GM21723 (cell line): ENCODE measurements at regions not wholly inside any gene's neighbourhood (a gene's known extent, or its start where the extent isn't known, plus 50 kb on each side); places are given as distances from the start of the nearest gene placed in this dataset.
"Not testable (repeated sequence)": the region's sequence is repeated elsewhere in the genome, so short reads cannot be mapped to it uniquely, and the experiment has no call there.

Source experiments
- ATAC-seq: cut with Tn5 transposase; IDR thresholded peaks from one replicate; pipeline ENCODE4 v1.9.1; 2021; ENCODE audit warnings: mild to moderate bottlenecking, moderate library complexity; ENCODE audit not compliant: unreplicated experiment

DNA sequence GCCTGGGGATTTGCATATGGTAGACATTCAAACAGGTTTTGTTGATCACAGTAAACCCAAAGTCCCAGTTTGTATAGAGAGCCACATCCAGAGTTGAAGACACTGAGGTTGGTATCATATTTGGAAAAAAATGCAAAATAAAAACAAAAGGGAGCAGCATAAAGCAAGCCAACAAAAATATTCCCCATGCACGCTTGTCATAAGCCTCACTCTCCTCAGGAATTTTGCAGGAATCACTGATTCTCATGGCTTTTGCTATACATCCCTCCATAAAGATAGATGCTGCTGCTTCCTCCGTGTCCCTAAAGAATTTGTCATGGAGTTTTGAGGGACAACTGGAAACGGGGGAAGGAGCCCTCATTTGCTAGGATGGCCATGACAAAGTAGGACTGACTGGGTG, 108.8 kb upstream of the TCF4 start:
- no peak for ATAC-seq

DNA sequence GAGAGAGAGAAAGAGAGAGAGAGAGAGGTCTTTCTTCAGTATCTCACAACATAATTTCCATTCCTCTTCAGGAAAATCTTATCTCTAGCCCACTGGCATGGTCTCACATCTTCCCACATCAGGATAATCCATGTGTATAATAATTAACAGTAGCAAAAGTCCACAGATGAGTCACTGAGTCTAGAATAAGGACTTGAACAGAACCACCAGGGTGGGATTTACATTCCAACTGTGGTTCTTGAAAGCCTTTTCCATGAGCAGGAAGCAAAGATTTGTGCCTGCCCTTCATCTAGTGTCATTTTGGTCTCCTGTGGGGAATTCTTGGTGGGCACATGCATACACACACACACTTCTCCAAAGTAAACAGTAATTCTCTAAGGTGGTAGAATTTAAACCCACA, 107.1 kb upstream of the TCF4 start:
- no peak for ATAC-seq

DNA sequence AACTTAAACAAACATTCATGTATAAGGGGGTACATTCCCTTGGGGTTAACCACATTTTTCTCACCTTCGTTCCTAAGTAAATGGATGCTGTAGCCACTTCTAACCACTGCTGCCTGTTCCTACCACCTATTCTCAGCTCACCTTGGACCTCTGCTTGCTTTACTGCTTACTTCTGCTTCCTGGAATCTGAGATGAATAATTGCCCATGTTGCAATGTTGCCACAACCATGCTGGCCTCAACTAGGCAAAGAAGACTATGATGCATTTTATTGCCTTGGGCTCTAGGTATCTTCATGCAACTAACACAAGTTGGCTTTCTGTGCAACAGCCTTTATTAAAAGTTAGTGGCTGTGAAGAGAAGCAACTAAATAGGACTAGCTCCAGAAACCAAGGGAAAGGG, 106.3 kb upstream of the TCF4 start:
- ATAC-seq, result no peak

DNA sequence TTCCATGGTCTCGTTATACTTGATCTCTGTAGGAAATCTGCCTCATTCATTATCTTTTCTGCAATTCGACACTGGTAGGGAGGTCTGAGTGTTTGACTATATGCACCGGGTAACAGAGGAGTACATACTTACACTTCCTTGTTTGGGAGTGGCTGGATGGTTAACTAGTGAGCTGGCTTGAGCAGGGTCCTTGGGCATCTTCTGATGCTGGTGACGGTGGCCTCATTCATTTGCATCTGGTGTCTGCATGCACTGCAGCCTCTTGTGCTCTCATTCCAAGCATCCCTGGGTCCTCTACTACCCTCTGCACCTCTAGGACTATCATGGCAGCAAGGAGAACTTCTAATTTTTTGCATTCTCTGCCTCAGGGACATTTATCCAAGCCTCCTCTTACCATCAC, 100.0 kb upstream of the TCF4 start:
- ATAC-seq, result no peak

DNA sequence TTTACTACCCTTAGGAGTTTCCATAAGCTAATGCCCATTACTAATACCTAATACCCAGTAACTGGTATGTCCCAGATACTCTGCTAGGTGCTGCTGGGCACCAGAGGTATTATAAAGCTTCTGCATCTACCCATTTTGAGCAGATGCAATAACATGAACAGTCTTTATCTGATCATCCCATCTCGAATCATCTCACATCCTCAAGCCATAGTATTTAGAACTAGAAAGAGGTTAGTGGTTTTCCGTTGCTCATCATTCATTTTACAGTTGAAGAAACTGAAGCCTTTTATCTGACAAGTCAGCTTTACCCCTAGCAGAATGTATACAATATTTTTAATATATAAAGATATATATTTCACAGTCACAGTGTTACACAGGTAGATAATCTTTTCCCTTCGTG, 99.1 kb upstream of the TCF4 start:
- ATAC-seq, result no peak

DNA sequence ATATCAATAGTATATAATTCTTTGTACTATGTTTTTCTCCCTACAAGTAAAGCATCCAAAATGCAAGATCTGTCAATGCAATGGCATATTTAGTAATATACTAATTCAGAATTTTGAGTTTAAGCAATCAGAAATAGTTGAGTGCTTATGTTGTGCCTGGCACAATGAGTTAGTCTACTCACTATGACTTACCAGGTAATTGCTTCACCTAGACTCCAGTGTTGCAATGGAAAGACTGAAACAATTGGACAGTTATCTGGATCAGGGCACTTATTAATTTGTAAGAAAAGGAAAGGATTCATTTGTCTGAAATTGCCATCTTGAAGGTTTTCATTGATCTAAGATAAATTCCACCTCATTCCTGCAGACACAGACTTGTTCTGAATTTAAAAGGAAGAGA, 97.6 kb upstream of the TCF4 start:
- ATAC-seq, result no peak

DNA sequence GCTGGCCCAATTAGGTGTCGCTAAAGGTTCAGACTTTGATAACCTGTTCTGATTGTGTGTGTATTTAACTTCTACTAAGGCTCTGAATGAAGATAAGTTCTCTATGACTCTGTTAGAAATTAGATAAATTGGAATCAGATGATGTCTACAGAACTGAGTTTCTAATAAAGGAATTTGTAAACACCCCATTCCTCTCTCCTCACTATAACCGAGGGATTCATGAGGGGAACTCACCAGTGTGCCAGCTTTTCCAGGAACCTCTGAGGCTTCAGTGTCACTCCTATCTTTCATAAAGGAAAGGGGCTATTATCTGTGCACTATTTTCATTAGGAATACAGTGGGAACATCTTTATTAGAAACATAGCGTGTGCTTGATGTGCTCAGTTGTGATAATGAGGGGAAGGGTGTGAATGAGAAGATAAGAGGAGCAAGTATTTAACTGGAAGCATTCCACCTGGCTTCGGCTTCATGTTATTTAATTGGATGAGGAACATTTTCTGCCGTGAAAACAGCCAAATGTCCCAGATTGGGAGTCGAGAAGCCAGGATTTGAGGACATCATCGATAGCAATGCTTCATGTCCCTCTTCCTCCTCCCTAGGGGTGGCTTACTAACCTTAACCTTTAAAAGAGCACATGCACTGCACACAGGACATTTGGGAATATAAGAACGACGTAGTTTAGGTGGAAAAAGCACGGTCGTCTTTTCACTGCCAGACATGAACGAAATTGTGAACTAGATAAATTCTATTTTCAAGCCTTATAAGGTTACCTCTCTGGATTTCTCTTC, 84.8 kb upstream of the TCF4 start:
- no peak for ATAC-seq

DNA sequence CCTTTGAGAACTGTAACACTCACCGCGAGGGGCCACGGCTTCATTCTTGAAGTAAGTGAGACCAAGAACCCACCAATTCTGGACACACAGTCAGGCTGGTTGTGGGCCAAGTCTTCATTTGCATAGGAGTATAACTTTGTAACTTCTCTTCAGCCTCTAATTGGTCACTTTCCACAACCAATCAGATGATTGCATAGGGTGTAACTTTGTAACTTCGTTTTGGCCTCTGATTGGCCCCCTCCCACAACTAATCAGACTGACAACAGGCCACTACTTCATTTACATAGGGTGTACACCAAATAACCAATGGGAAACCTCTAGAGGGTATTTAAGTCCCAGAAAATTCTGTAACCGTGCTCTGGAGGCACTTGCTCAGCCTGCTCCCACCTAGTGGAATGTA, 77.5 kb upstream of the TCF4 start:
- ATAC-seq, result no peak

DNA sequence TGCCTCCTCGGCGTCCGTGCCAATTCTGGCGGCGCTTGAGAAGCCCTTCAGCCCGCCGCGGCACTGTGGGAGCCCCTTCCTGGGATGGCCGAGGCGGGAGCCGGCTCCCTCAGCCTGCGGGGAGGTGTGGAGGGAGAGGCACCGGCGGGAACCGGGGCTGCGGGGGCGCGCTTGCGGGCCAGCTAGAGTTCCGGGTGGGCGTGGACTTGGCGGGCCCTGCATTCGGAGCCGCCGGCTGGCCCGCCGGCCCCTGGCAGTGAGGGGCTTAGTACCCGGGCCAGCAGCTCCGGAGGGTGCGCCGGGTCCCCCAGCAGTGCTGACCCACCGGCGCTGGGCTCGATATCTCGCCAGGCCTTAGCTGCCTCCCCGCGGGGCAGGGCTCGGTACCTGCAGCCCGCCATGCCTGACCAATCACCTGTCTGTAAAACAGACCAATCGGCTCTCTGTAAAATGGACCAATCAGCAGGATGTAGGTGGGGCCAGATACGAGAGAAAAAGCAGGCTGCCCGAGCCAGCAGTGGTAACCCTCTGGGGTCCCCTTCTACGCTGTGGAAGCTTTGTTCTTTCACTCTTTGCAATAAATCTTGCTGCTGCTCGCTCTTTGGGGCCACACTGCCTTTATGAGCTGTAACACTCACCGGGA, 76.9 kb upstream of the TCF4 start:
- not testable (repeated sequence) for ATAC-seq

DNA sequence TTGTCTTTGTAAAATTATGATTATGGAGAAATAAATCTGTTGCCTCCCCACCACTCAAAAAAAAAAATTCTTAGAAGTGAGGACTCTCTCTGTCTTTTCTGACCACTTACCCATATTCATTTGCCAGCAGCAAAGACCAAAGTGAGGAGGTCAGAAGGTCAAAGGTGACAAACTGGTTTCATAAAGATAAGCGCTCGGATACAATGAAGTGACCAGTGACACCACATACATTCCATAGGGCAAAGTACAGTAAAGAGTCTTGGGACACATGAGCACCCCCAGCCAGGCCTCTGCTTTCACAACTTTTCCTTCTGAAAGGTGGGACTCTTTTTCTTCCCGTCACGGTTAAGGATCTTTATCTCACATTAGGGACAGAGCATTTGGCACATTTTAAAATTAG, 75.9 kb upstream of the TCF4 start:
- no peak for ATAC-seq

DNA sequence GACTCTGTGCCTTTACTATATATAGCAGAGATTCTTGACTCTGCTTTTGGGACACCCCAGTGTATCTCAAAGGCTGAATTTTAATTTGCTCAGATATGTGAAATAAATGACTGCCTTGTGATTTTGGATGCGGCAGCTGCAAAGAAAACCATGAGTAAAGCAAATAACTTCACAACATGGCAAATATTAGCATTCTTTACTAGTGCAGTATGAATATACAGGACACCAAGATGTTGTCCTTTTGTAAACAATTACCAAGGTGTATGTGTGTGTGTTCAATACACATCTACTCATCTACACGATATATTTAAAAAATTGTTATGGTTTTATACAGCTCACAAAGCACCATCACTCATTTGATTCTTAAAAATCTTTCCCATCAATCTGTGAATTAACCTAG, 70.6 kb upstream of the TCF4 start:
- ATAC-seq, result no peak

DNA sequence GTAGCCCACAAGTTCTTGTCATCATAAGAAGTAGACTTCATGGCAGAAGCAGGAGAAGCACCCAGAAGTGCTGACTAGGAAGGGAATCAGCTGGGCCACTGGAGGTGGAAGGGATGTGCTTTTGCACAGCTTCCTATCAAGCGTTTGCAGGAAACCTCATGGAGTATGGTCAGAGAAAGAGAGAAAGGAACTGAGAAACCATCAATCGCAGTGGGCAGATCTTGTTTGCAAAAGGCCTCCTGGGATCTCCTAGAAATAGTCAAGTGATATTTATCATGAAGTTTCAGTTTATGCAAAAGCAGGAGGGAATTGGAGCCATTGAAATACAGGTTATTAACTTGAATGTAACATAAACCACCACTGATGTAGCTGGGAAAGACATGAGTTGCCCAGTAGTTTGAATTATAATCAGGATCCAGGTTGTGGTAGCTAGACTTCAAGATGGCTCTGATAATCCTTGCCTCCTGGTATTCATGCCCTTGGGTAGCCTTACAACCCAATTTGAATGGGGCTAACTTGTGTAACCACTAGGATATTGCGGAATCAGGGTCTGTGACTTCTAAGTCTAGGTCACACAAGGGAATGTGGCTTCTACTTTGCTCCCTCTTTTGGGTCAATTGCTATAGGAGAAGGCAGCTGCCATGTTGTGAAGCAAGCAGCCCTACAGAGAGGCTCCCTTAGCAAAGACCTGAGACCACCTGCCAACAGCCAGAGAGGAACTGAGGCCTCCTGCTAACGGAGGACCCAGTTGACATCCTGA, 69.8 kb upstream of the TCF4 start:
- ATAC-seq, result no peak

DNA sequence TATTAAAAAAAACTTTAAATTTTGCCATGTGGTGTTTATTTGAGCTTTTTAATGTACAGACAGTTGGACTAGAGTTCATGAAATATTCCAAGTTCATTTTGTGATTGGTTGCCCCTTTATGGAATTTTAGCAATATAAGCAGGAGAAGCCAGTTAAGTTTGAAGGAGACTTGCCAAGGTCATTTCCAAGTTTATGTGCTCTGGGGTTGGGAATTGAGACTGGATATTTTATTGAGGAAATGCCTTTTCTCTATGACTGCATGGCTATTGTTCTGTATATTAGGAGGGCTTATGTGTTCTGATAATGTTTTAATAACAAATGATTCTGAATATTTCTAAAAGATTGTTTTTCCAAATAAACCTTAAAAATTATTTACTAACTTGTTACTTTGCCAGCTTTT, 67.0 kb upstream of the TCF4 start:
- no peak for ATAC-seq

DNA sequence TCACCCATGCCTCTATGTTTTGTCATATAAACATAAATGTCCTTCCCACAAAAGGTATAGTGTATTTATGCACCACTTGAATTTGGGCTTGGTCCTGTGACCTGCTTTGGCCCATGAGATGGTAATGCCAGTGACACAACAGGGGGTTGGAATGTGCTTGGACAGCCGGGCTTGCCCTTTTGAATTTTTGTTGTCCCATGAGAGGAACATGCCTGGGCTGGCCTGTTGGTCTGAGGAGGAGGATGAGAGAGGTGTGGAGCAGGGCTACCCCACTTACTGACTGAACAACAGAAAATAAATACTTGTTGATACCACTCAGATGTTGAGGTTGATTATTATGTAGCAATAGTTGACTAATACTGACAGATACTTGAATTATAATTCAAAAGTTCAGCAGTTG, 63.2 kb upstream of the TCF4 start:
- ATAC-seq, result no peak

DNA sequence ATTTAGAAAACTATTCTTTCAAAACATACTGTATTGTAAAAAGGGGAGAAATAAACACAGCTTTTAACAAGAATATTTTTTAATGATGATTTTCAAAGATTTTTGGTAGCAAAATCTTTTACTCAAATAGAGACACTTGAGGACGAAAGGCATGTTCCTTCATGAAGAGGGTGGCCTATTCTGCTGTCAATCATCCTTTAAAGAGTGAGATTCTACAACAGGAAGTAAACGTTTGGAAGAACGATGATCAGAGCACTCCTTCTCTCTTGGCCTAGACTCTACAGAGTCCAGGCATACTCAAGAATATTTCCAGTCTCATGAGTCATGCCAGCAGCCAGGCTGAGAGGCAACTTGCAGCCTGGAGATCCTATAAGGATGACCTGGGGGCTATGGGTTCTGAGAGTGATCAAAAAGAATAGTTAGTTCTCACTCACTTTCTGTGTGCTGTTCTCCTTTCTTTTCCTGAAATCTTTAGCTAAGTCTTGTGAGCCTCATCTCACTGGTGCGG, 62.4 kb upstream of the TCF4 start:
- no peak for ATAC-seq

DNA sequence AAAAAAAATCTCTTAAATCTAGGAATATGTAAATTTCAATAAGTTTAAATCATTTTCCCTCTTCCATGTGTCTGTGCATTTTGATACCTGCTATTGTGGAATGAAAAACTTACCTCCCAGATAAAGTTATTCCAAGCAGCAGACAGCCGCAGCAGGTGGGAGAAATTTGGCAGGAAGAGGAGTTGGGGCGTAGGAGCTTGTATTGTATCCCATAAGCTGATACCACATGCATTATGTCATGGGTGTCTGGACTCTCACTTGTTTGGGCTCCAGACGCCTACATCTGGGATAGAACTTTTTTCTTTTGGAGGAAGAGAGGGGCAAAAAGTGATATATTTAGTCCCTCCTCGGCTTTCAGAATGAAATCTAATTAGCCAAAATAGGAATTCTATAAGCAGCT, 59.3 kb upstream of the TCF4 start:
- no peak for ATAC-seq

DNA sequence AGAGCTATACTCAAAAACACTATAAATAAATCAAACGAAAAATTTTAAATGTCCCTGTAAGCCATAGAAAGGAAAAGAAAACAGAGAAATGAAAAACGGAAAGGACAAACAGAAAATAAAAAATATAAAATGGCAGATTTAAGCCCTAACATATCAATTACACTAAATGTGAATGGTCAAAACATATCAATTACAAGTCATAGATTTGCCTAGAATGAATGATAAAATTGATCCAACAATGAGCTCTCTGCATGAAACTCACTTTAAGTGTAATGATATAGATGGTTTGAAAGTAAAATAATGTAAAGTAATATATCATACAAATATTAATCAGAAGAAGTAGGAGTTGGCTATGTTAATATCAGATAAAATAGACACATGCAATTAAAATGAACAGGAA, 54.2 kb upstream of the TCF4 start:
- ATAC-seq, result no peak

DNA sequence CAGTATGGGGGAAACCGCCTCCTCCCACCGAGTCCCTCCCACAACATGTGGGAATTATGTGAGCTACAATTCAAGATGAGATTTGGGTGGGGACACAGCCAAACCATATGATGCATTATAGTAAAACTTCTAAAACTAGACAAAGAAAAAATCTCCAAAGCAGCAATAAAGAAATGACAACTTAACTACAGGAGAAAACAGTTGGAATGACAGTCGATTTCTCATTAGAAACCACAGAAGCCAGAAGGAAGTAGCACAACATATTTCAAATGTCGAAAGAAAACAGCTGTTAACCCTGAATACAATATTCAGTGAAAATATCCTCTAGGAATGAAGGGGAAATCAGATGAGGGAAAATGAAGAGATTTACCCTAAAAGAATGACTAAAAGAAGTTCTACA, 53.5 kb upstream of the TCF4 start:
- no peak for ATAC-seq
